ENCODE measurements at regions not wholly inside any gene's neighbourhood (a gene's known extent, or its start where the extent isn't known, plus 50 kb on each side); places are given as distances from the start of the nearest gene placed in this dataset.

DNA sequence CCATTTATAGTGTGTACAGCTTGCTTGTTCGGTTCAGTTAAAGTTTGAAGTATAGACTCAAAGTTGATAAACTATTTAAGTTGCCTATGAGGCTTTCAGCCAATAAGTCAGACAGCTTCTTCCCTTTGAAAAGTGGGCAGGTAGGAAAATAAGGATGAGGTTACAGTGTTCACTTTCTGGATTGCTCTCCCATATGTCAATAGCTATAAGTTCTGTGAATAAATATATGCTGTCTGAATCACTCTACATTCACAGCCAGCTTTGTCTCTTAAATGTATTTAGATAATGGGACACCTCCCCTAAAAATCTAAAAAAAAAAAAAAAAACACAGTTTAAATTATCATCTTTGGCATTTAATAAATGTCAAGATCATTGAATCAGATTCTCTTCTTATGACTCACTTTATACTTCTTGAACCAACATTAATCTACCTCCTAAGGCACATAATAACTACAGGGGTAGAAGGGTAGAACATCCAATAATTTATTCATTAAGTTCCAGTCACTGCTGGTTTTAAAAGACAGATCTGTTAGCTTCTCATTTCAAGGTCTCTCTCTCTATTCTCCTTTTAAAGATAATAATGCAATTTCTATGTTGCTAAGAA is 126.4 kb upstream of the PCED1B start:
- TF ChIP-seq TAF1 (IDR thresholded peaks at IDR 0.05; ENCODE audit: low read depth, low read length) (no peak), POLR2A (IDR thresholded peaks at IDR 0.05; ENCODE audit: low read depth, low read length) (no peak), POLR2AphosphoS5 (IDR thresholded peaks at IDR 0.05; ENCODE audit: low read depth, low read length) (no peak)

All from GM12891 (cell line).